Ishikawa (cell line): ENCODE measurements at regions not wholly inside any gene's neighbourhood (a gene's known extent, or its start where the extent isn't known, plus 50 kb on each side); places are given as distances from the start of the nearest gene placed in this dataset.

Experiments used
- EP300 ChIP-seq: IDR thresholded peaks from 2 replicates; pipeline ENCODE4 v1.6.1; 2012; ENCODE audit warnings: borderline replicate concordance
- FOXM1 ChIP-seq: IDR thresholded peaks from 2 replicates; pipeline ENCODE4 v1.6.1; 2012; ENCODE audit warnings: low read depth, borderline replicate concordance
- TCF12 ChIP-seq: IDR thresholded peaks from 2 replicates; pipeline ENCODE4 v1.6.1; 2012; ENCODE audit warnings: low read depth
- TEAD4 ChIP-seq: IDR thresholded peaks from 2 replicates; pipeline ENCODE4 v1.6.1; 2012
- TF ChIP-seq, protein P1 (sequence below): IDR thresholded peaks from 2 replicates; pipeline ENCODE4 v1.6.1; 2012

DNA sequence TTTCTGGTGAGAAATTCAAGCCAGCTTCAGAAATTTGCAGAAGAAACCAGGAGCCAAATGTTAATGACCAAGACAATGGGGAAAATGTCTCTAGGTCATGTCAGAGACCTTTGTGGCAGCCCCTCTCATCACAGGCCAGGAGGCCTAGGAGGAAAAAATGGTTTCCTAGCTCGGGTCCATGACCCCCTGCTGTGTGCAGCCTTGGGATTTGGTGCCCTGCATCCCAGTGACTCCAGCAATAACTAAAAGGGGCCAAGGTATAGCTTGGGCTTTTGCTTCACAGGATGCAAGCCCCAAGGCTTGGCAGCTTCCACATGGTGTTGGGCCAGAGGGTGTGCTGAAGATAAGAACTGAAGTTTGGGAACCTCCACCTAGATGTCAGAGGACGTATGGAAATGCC is 814.7 kb upstream of the SLIT2 start:
- TF ChIP-seq, protein P1, sequence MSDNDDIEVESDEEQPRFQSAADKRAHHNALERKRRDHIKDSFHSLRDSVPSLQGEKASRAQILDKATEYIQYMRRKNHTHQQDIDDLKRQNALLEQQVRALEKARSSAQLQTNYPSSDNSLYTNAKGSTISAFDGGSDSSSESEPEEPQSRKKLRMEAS = no peak
- TF ChIP-seq EP300 = no peak
- no peak for TF ChIP-seq FOXM1
- no peak for TF ChIP-seq TEAD4
- TF ChIP-seq TCF12 = no peak
